ENCODE measurements at regions not wholly inside any gene's neighbourhood (a gene's known extent, or its start where the extent isn't known, plus 50 kb on each side); places are given as distances from the start of the nearest gene placed in this dataset.

DNA sequence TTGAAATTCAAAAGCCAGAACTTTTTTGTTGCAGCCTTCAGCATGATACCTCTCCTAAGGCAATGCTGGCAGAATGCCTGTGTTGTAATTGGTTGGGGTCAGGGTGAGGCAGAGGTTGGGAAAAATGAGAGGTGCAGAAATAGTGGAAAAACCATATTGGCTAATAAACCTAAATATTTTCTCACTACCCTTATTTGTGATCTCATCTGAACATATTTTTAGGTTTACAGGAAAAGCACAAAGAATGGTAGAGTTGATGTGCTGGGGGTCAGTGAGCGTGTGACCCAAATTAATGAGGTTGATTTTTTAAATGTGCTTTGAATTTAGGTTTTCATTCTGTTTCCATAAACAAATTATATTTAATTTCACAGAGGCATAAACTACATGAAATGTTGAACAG, 437.3 kb downstream of the HDGFL1 start:
- DNase-seq, result no peak
- no peak overlapping the region for H3K4me3 ChIP-seq (ENCODE audit: low read depth, low read length)
- H3K27me3 ChIP-seq (ENCODE audit: insufficient read depth, low read depth, severe bottlenecking), result no peaks in the 10 kb centered on the region
- H3K36me3 ChIP-seq, result no peaks in the 10 kb centered on the region
- TF ChIP-seq, protein P1, sequence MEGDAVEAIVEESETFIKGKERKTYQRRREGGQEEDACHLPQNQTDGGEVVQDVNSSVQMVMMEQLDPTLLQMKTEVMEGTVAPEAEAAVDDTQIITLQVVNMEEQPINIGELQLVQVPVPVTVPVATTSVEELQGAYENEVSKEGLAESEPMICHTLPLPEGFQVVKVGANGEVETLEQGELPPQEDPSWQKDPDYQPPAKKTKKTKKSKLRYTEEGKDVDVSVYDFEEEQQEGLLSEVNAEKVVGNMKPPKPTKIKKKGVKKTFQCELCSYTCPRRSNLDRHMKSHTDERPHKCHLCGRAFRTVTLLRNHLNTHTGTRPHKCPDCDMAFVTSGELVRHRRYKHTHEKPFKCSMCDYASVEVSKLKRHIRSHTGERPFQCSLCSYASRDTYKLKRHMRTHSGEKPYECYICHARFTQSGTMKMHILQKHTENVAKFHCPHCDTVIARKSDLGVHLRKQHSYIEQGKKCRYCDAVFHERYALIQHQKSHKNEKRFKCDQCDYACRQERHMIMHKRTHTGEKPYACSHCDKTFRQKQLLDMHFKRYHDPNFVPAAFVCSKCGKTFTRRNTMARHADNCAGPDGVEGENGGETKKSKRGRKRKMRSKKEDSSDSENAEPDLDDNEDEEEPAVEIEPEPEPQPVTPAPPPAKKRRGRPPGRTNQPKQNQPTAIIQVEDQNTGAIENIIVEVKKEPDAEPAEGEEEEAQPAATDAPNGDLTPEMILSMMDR (IDR thresholded peaks at IDR 0.05; ENCODE audit: low read depth, low read length), result no peak
- no peak overlapping the region for H3K27ac ChIP-seq
- H3K9me3 ChIP-seq (ENCODE audit: severe bottlenecking), result no peaks in the 10 kb centered on the region

DNA sequence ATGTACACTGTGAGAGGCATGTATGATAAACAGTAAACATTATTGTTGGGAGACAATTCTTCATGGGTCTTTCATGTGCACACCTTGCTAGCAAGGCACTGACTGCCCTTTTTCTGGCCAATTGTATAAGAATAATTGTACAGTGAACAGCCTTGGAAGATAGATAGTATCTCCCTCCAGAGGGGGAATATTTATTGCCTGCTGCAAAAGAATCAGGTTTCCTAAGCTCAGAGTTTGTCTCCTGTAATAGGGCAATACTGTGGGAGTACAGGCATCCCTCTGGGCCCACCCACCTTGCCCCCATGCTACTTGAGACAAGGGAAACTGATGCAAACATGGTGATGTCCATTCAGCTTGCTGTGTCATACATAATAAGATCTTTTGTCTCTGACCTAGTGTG, 442.2 kb downstream of the HDGFL1 start:
- H3K27me3 ChIP-seq (ENCODE audit: insufficient read depth, low read depth, severe bottlenecking), result no peaks in the 10 kb centered on the region
- DNase-seq, result no peak
- H3K27ac ChIP-seq, result no peak overlapping the region
- TF ChIP-seq, protein P1 (IDR thresholded peaks at IDR 0.05; ENCODE audit: low read depth, low read length), result no peak
- no peak overlapping the region for H3K4me3 ChIP-seq (ENCODE audit: low read depth, low read length)
- H3K36me3 ChIP-seq, result no peaks in the 10 kb centered on the region
- no peaks in the 10 kb centered on the region for H3K9me3 ChIP-seq (ENCODE audit: severe bottlenecking)

DNA sequence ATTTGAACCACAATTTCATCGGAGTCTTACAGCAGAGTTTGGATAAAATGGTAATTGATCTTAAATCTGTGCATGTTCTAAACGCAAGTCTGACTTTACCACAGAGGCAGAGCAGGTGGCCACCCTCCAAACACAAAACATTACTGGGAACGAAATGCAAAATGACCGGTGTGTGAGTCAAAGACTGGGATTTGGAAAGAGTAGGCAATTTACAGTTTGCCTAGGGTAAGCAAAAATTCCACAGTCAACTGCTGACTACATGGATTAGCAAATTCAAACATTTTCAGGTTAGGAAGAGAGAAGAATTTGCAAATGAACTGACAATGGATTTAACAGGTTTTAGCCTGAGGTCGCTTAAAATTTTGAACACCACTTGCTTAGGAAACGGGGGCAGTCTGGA, 444.4 kb downstream of the HDGFL1 start:
- Histone ChIP-seq H3K36me3 (no peaks in the 10 kb centered on the region), H3K4me3 (ENCODE audit: low read depth, low read length) (no peak overlapping the region), H3K27ac (no peak overlapping the region), H3K27me3 (ENCODE audit: insufficient read depth, low read depth, severe bottlenecking) (no peaks in the 10 kb centered on the region), H3K9me3 (ENCODE audit: severe bottlenecking) (no peaks in the 10 kb centered on the region)
- DNase-seq, result no peak
- TF ChIP-seq, protein P1 (IDR thresholded peaks at IDR 0.05; ENCODE audit: low read depth, low read length), result no peak

DNA sequence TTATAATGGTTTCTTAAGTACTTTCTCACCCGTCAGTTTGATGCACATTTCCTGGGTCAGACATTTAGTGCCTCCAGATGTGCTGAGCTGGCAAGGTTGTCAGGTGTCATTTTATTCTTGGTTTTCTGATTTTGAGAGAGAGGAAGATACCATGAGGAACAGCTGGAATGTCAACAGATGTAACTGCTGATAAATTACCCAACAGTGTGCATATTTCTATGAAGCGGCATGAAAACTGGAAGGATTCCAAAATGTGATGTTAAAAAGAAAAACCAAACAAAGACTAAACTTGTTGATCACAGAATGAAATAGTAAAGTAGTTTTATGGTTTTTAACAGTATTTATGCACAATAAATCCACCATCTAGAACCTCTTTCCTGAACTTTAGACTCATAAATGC, 447.3 kb downstream of the HDGFL1 start:
- TF ChIP-seq, protein P1 (IDR thresholded peaks at IDR 0.05; ENCODE audit: low read depth, low read length), result no peak
- H3K36me3 ChIP-seq, result no peaks in the 10 kb centered on the region
- no peak overlapping the region for H3K4me3 ChIP-seq (ENCODE audit: low read depth, low read length)
- no peak for DNase-seq
- H3K27ac ChIP-seq, result no peak overlapping the region
- no peaks in the 10 kb centered on the region for H3K9me3 ChIP-seq (ENCODE audit: severe bottlenecking)
- no peaks in the 10 kb centered on the region for H3K27me3 ChIP-seq (ENCODE audit: insufficient read depth, low read depth, severe bottlenecking)

DNA sequence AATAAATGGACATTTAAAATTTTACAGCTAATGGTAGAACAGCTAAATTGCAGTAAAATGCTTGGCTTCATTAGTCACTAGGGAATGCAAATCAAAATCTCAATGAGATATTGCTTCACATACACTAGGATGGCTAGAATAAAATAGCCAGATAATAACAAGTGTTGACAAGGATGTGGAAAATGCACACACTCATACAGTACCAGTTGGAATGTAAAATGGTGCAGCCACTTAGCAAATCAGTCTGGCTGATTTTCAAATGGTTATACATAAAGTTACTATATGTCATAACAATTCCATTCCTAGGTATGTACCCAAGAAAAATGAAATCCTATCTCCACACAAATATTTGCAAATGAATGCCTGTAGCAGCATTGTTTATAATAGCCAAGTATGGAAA, 452.1 kb downstream of the HDGFL1 start:
- Histone ChIP-seq H3K4me3 (ENCODE audit: low read depth, low read length) (no peak overlapping the region), H3K9me3 (ENCODE audit: severe bottlenecking) (no peaks in the 10 kb centered on the region), H3K27ac (no peak overlapping the region), H3K36me3 (no peaks in the 10 kb centered on the region), H3K27me3 (ENCODE audit: insufficient read depth, low read depth, severe bottlenecking) (no peaks in the 10 kb centered on the region)
- no peak for DNase-seq
- TF ChIP-seq, protein P1 (IDR thresholded peaks at IDR 0.05; ENCODE audit: low read depth, low read length), result no peak

DNA sequence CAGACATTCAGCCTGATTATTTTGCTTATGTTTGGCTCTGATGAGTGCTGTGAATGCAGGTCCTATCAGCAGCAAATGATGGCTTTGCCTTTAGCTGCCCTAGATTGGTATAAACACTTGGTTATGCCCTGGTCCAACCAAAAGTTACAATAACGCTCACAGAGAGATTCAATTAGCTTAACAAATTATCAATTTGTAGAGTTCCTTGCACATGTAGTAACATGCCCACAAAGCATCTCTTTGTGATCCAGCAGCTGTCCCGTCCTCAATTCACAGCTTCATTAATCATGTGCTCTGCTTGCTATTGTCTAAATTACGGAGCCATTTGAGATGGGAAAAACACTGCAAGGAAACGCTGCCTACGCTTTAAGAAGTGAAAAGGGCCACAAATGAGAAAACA, 457.9 kb downstream of the HDGFL1 start:
- peak; percentile 23 for DNase-seq
- TF ChIP-seq, protein P1 (IDR thresholded peaks at IDR 0.05; ENCODE audit: low read depth, low read length), result no peak

More for the DNA sequence above, 457.9 kb downstream of the HDGFL1 start:
- Histone ChIP-seq H3K27ac (no peak overlapping the region), H3K27me3 (ENCODE audit: insufficient read depth, low read depth, severe bottlenecking) (no peaks in the 10 kb centered on the region), H3K9me3 (ENCODE audit: severe bottlenecking) (no peaks in the 10 kb centered on the region), H3K36me3 (no peaks in the 10 kb centered on the region), H3K4me3 (ENCODE audit: low read depth, low read length) (no peak overlapping the region)
